A549 (cell line): ENCODE measurements at regions not wholly inside any gene's neighbourhood (a gene's known extent, or its start where the extent isn't known, plus 50 kb on each side); places are given as distances from the start of the nearest gene placed in this dataset.

ENCODE experiments used
- CHD4 ChIP-seq: fragments of 200-600 bp; sonication (generic); IDR thresholded peaks from 2 replicates; pipeline ENCODE4 v1.6.1; 2016; ENCODE audit warnings: antibody characterized with exemption, mild to moderate bottlenecking, borderline replicate concordance
- ESRRA ChIP-seq: fragments of 150-350 bp; IDR thresholded peaks from 2 replicates; pipeline ENCODE4 v1.6.1; 2014; ENCODE audit warnings: mild to moderate bottlenecking, low read length, borderline replicate concordance
- RFX5 ChIP-seq: fragments of 450-650 bp; IDR thresholded peaks from 2 replicates; pipeline ENCODE4 v1.7.1; 2014; ENCODE audit warnings: antibody characterized with exemption, mild to moderate bottlenecking, moderate library complexity
- ZSCAN20 ChIP-seq: fragments of 250-450 bp; sonication (Bioruptor Pico); IDR thresholded peaks from 2 replicates; pipeline ENCODE4 v1.8.0; 2022; ENCODE audit warnings: mild to moderate bottlenecking, moderate library complexity
- TF ChIP-seq, protein P1 (sequence below): fragments of >200 bp; sonication (Bioruptor Twin); formaldehyde crosslinking; IDR thresholded peaks from 3 replicates; pipeline ENCODE4 v1.5.1; 2016

DNA sequence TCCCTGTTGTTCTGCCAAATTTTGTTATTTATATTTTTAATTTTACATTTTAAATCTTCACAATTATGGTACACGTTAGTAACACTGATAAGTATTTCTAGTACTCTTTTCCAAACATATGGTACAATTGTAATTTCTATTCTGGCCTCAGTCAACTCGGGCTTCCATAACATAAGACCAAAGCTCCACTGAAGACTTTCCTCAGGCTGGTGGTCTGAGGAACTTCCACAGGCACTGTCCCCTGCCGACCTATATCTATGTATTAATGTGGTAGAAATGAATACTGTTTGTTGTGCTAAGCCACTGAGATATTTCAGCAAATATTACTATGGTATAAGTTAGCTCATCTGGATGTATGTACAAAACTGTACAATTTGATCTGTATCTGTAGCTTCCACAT is 407.6 kb upstream of the ZNF804A start:
- TF ChIP-seq ESRRA (no peak), RFX5 (no peak), CHD4 (no peak), ZSCAN20 (CRISPR knock-in tag) (no peak)
- TF ChIP-seq, protein P1, sequence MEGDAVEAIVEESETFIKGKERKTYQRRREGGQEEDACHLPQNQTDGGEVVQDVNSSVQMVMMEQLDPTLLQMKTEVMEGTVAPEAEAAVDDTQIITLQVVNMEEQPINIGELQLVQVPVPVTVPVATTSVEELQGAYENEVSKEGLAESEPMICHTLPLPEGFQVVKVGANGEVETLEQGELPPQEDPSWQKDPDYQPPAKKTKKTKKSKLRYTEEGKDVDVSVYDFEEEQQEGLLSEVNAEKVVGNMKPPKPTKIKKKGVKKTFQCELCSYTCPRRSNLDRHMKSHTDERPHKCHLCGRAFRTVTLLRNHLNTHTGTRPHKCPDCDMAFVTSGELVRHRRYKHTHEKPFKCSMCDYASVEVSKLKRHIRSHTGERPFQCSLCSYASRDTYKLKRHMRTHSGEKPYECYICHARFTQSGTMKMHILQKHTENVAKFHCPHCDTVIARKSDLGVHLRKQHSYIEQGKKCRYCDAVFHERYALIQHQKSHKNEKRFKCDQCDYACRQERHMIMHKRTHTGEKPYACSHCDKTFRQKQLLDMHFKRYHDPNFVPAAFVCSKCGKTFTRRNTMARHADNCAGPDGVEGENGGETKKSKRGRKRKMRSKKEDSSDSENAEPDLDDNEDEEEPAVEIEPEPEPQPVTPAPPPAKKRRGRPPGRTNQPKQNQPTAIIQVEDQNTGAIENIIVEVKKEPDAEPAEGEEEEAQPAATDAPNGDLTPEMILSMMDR = no peak
